Activated T-cell treated with anti-CD3 and anti-CD28 coated beads, Interleukin-2, amount 50 U/mL, for 4 hours (primary cell): ENCODE measurements at regions not wholly inside any gene's neighbourhood (a gene's known extent, or its start where the extent isn't known, plus 50 kb on each side); places are given as distances from the start of the nearest gene placed in this dataset.

Experiments
- ATAC-seq, 2 donors: fragments of 200-7000 bp; cut with Tn5 transposase; one replicate each; pipeline ENCODE4 v1.10.0; 2021
- DNase-seq: peaks from one replicate; pipeline ENCODE4 v3.0.0-alpha.2; 2020
- H3K27me3 Mint-ChIP-seq: one replicate; pipeline ENCODE4 v1.8.0; 2021; ENCODE audit warnings: low read depth, mixed read lengths
- H3K36me3 Mint-ChIP-seq: one replicate; pipeline ENCODE4 v1.8.0; 2022; ENCODE audit warnings: mixed read lengths; ENCODE audit not compliant: insufficient read depth
- H3K4me1 Mint-ChIP-seq: one replicate; pipeline ENCODE4 v1.8.0; 2021; ENCODE audit warnings: low read depth, mixed read lengths
- H3K4me3 Mint-ChIP-seq: one replicate; pipeline ENCODE4 v1.8.0; 2021; ENCODE audit warnings: mild to moderate bottlenecking, moderate library complexity, mixed read lengths
- H3K9me3 Mint-ChIP-seq: one replicate; pipeline ENCODE4 v1.8.0; 2021; ENCODE audit warnings: mixed read lengths

DNA sequence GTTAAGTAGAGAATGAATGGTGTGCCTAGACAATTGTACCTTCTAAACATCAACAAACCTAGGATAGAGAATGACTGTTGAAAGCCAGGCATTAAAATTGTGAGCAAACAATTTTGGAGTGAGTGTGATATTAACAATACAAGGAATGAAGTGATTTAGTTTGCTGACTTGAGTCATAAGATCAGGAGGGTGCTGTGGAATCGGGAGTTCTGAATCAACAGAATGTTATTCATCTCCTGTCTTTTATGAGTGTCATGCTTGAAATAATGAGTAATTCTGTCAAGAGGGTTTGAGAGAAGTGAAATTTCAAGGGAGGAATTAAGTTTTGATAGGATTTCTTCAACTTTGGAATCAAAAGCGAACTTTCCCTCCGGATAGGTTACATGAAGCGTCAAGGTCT, 214.4 kb upstream of the DSEL start:
- DNase-seq (no peak), ATAC-seq (no peak)
- Mint-ChIP-seq H3K9me3 (no peaks in the 10 kb centered on the region), H3K27me3 (no peaks in the 10 kb centered on the region), H3K4me1 (no peaks in the 10 kb centered on the region), H3K4me3 (no peak overlapping the region), H3K36me3 (no peaks in the 10 kb centered on the region)

DNA sequence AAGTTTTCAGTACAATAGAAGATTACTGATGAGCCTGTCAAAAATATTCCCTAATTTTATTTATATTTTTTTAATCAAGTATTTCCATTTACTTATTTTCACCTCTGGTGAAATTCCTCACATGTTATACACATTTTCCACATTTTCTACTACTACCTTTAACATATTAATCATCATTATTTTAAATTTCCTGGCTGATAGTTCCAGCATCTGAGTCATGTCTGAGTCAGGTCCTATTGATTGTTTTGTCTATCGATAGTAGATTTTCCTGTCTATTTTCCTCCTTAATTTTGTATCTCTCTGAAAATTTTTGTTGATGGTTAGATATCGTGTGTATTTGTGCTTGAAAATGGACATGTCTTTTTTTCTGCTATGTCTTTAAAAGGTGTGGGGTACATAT, 211.8 kb upstream of the DSEL start:
- H3K27me3 Mint-ChIP-seq = no peaks in the 10 kb centered on the region
- DNase-seq = no peak
- no peaks in the 10 kb centered on the region for H3K4me1 Mint-ChIP-seq

DNA sequence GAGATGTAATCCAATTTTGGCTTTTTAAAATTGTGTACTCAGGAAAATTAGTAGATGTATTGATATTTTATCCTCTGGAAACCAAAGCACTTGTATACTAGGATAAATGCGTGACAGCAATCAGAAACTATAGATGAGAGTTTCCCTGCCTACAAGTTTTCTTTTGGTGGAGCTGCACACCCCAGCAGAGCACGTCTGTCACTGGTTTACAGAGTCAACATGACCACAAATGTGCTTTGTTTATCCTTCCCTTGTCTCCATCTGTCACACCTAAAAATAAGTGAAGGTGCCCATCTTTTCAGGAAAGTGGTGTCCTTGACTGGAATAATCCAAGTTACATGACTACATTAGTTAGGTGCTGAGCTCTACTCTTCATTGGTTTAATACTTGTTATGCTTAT, 210.4 kb upstream of the DSEL start:
- peaks cover 10% of the 10 kb centered on the region for H3K9me3 Mint-ChIP-seq
- ATAC-seq (no peak), DNase-seq (no peak)
- no peaks in the 10 kb centered on the region for H3K27me3 Mint-ChIP-seq
- no peaks in the 10 kb centered on the region for H3K4me1 Mint-ChIP-seq
- H3K36me3 Mint-ChIP-seq = no peaks in the 10 kb centered on the region
- H3K4me3 Mint-ChIP-seq = no peak overlapping the region

More for the DNA sequence above, 211.8 kb upstream of the DSEL start:
- H3K36me3 Mint-ChIP-seq = no peaks in the 10 kb centered on the region
- ATAC-seq = no peak
- peaks cover 8% of the 10 kb centered on the region for H3K9me3 Mint-ChIP-seq
- no peak overlapping the region for H3K4me3 Mint-ChIP-seq

DNA sequence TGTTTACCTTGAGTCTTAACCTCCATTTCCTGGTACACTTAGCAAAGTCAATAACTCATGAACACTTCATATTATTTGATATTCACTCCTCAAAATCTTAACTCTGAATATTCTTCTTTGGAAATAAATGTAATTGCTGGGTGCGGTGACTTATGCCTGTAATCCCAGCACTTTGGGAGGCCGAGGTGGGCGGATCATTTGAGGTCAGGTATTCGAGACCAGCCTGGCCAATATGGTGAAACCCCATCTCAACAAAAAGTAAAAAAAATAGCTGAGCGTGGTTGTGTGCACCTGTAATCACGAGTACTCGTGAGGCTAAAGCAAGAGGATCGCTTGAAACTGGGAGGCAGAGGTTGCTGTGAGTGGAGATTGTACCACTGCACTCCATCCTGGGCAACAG, 201.3 kb upstream of the DSEL start:
- H3K4me1 Mint-ChIP-seq = no peaks in the 10 kb centered on the region

GRCh38 chr18:67715567-67715966, 199.0 kb upstream of the DSEL start:
- Mint-ChIP-seq H3K4me1 (no peaks in the 10 kb centered on the region), H3K36me3 (no peaks in the 10 kb centered on the region), H3K27me3 (no peaks in the 10 kb centered on the region), H3K4me3 (no peak overlapping the region), H3K9me3 (no peaks in the 10 kb centered on the region)
- ATAC-seq (no peak), DNase-seq (no peak)

More for the DNA sequence above, 201.3 kb upstream of the DSEL start:
- Mint-ChIP-seq H3K4me3 (no peak overlapping the region), H3K27me3 (no peaks in the 10 kb centered on the region), H3K9me3 (peaks cover 7% of the 10 kb centered on the region), H3K36me3 (no peaks in the 10 kb centered on the region)
- DNase-seq (no peak), ATAC-seq (no peak)

DNA sequence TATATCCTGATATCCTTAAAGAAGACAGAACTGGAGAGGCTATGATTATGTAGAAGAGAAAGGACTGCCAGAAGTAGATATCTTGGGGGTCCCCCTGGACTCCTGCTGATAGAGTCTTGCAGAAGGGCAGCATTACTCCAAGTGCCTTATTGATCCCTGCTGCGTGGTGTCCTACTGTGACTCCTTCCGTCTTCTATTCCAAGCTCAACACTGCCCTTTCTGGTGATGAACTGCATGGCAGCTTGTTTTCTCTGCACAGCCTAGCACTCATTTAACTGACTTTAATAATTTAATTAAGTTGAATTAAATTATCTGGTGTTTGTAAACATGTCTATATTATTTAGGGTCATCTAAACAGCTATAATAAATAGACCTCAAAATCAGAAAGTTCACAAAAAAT, 194.1 kb upstream of the DSEL start:
- no peak for ATAC-seq
- no peak for DNase-seq
- no peaks in the 10 kb centered on the region for H3K36me3 Mint-ChIP-seq
- H3K4me3 Mint-ChIP-seq = no peak overlapping the region
- H3K27me3 Mint-ChIP-seq = no peaks in the 10 kb centered on the region
- H3K4me1 Mint-ChIP-seq = no peaks in the 10 kb centered on the region
- no peaks in the 10 kb centered on the region for H3K9me3 Mint-ChIP-seq

DNA sequence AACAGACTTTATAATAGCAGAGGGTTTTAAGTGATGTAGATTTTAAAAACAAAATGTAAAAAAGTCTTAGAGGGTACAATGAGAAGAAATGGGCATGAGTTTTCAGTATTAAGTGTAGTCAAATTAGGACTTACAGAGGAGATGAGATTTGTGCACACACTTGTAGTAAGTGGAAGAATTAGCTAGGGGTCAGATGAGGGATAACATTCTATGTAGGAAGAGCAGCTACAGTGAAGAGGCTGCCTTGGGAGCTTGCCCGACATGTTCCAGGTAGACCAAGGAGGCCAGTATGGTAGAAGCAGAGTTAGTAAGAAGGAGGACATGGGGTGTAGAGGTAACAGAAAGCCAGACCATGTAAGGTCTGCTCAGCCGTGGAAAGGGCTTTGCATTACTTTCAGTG, 189.2 kb upstream of the DSEL start:
- DNase-seq = no peak
- Mint-ChIP-seq H3K4me3 (no peak overlapping the region), H3K4me1 (no peaks in the 10 kb centered on the region), H3K27me3 (no peaks in the 10 kb centered on the region), H3K9me3 (no peaks in the 10 kb centered on the region), H3K36me3 (no peaks in the 10 kb centered on the region)
- ATAC-seq = no peak

GRCh38 chr18:67695684-67696083, 179.2 kb upstream of the DSEL start:
- ATAC-seq (no peak), DNase-seq (no peak)
- H3K4me1 Mint-ChIP-seq = no peaks in the 10 kb centered on the region
- peaks cover 3% of the 10 kb centered on the region for H3K27me3 Mint-ChIP-seq
- H3K4me3 Mint-ChIP-seq = no peak overlapping the region
- no peaks in the 10 kb centered on the region for H3K36me3 Mint-ChIP-seq
- peaks cover 6% of the 10 kb centered on the region for H3K9me3 Mint-ChIP-seq

GRCh38 chr18:67694787-67695186, 178.3 kb upstream of the DSEL start:
- peaks cover 6% of the 10 kb centered on the region for H3K9me3 Mint-ChIP-seq
- DNase-seq (no peak), ATAC-seq (no peak)
- no peaks in the 10 kb centered on the region for H3K36me3 Mint-ChIP-seq
- H3K4me1 Mint-ChIP-seq = no peaks in the 10 kb centered on the region
- H3K27me3 Mint-ChIP-seq = peaks cover 3% of the 10 kb centered on the region
- H3K4me3 Mint-ChIP-seq = no peak overlapping the region

DNA sequence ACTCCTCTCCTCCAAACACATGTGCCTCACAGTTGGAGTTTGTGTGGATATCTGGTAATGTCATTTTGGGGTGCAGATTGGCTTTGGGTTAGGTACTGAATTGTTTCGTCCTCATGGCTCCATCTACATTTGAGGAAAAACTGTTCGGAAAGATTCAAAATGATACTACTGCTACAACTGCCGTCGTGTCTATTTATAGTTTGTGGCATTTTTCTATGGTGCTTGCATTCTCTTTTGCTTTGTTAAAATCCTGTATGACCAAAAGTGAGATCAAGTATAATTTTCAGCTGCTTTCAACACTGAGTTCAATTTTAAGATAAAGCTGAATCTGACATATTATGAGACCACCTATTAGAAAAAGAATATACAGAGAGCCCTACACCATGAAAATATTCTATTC, 176.3 kb upstream of the DSEL start:
- ATAC-seq (no peak), DNase-seq (no peak)
- no peaks in the 10 kb centered on the region for H3K4me1 Mint-ChIP-seq
- peaks cover 6% of the 10 kb centered on the region for H3K9me3 Mint-ChIP-seq
- H3K36me3 Mint-ChIP-seq = no peaks in the 10 kb centered on the region
- no peak overlapping the region for H3K4me3 Mint-ChIP-seq
- peaks cover 3% of the 10 kb centered on the region for H3K27me3 Mint-ChIP-seq

- Mint-ChIP-seq H3K9me3 (no peaks in the 10 kb centered on the region), H3K36me3 (no peaks in the 10 kb centered on the region)
Observed at GRCh38 chr18:67682516-67682915, 166.0 kb upstream of the DSEL start.

DNA sequence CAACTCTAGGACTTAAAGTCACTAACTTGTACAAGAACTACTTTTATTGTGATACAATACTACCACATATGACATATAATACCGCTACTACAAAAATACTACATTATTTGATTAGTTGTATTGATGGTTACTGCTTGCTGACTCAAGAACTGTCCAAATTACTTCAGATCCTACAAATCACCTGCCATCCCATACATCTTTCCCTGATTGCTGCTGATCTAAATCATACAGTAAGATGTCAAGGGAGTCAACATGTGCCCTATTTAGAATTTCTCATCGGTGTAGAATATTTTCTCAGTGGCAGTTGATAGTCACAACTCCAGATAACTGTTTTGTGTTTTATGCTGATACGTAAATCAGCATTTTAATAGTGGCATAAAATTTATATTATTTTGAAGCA, 161.0 kb upstream of the DSEL start:
- Mint-ChIP-seq H3K4me1 (no peaks in the 10 kb centered on the region), H3K36me3 (no peaks in the 10 kb centered on the region), H3K9me3 (no peaks in the 10 kb centered on the region), H3K27me3 (no peaks in the 10 kb centered on the region), H3K4me3 (no peak overlapping the region)
- DNase-seq (no peak), ATAC-seq (no peak)

More at GRCh38 chr18:67682516-67682915, 166.0 kb upstream of the DSEL start:
- no peaks in the 10 kb centered on the region for H3K27me3 Mint-ChIP-seq
- ATAC-seq (no peak), DNase-seq (no peak)
- no peak overlapping the region for H3K4me3 Mint-ChIP-seq
- H3K4me1 Mint-ChIP-seq = no peaks in the 10 kb centered on the region

DNA sequence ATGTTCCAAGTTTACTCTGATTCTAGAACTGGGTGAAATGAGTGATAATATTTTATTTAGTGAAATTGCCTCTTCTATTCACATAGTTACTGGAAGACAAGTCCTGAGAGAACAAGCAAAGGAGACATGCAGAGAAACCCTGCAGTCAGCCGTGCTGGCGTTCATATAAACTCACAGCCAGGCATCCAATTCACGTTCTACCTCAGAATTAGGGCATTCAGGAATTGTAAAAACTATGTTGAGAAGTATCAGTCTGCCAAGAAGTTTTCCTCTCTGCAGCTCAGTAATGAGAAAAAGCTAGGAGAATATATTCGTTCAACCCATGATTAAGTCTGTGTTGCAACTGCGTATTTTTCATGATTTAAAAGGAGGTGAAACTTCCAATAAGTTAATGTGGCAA, 156.2 kb upstream of the DSEL start:
- no peaks in the 10 kb centered on the region for H3K9me3 Mint-ChIP-seq
- no peaks in the 10 kb centered on the region for H3K27me3 Mint-ChIP-seq
- DNase-seq (no peak), ATAC-seq (no peak)
- H3K4me1 Mint-ChIP-seq = no peaks in the 10 kb centered on the region
- H3K4me3 Mint-ChIP-seq = no peak overlapping the region
- H3K36me3 Mint-ChIP-seq = no peaks in the 10 kb centered on the region

- Mint-ChIP-seq H3K9me3 (no peaks in the 10 kb centered on the region), H3K36me3 (no peaks in the 10 kb centered on the region), H3K27me3 (no peaks in the 10 kb centered on the region), H3K4me1 (no peaks in the 10 kb centered on the region), H3K4me3 (no peak overlapping the region)
- no peak for DNase-seq
- ATAC-seq = no peak
Observed at GRCh38 chr18:67672155-67672554, 155.6 kb upstream of the DSEL start.

DNA sequence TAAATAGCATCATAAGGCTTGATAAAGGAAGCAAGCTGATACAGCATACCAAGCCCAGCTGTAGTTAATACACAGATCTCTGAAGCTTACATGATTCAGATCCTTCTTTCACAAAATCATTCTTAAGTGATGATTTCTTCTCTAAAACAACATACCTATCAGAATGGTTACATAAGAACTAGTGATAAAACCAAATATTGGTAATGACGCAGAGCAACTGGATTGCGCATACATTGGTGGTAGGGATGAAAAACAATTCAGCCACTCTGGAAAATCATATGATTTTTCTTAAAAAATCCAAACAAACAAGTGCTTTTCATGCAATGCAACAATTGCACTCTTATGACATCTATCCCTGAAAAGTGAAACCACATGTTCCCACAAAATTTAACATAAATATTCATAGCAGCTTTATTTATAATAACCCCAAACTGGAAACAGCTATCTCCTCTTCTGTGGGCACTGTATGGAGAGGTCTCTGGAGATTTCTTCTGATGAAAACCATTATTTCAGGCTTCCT, 153.6 kb upstream of the DSEL start:
- Mint-ChIP-seq H3K9me3 (no peaks in the 10 kb centered on the region), H3K4me3 (no peak overlapping the region), H3K36me3 (no peaks in the 10 kb centered on the region), H3K4me1 (no peaks in the 10 kb centered on the region), H3K27me3 (no peaks in the 10 kb centered on the region)
- ATAC-seq = no peak
- DNase-seq = no peak

DNA sequence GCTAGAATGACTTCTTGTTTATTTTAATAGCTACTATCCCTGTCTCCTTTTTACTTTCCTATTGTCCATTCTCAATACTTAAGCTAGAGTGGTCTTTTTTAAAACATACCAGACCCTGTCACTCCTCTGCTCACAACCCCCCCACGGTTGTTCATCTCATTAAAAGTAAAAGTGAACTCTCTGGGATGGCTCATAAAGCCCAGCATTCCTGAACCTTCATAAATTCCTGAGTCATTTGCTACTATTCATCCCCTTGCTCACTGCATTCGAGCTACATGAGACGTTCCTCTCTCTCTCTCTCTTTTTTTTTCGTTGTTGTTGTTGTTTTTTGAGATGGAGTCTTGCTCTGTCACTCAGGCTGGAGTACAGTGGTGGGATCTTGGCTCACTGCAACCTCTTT, 148.7 kb upstream of the DSEL start:
- no peak overlapping the region for H3K4me3 Mint-ChIP-seq
- no peaks in the 10 kb centered on the region for H3K27me3 Mint-ChIP-seq
- no peaks in the 10 kb centered on the region for H3K36me3 Mint-ChIP-seq
- no peak for ATAC-seq
- H3K9me3 Mint-ChIP-seq = no peaks in the 10 kb centered on the region
- no peaks in the 10 kb centered on the region for H3K4me1 Mint-ChIP-seq
- DNase-seq = no peak
